ENCODE measurements at regions not wholly inside any gene's neighbourhood (a gene's known extent, or its start where the extent isn't known, plus 50 kb on each side); places are given as distances from the start of the nearest gene placed in this dataset.

GRCh38 chr2:74739129-74739528 is 85.1 kb downstream of the SEMA4F start:
- Histone ChIP-seq H3K36me3 (replicated peaks; ENCODE audit: insufficient read depth, low read depth) (no peaks in the 10 kb centered on the region), H3K9me2 (replicated peaks; ENCODE audit: insufficient read depth) (peaks cover 3% of the 10 kb centered on the region), H3K4me2 (no peak overlapping the region), H3K27ac (no peak overlapping the region), H3K79me2 (no peaks in the 10 kb centered on the region), H4K20me1 (ENCODE audit: insufficient read depth, poor library complexity, severe bottlenecking) (no peaks in the 10 kb centered on the region), H3K4me1 (ENCODE audit: insufficient read depth) (peaks cover 5% of the 10 kb centered on the region), H2AFZ (no peak overlapping the region), H3K4me3 (no peak overlapping the region), H3K27me3 (no peaks in the 10 kb centered on the region), H3K9me3 (ENCODE audit: low read depth) (no peaks in the 10 kb centered on the region)
- DNase-seq (ENCODE audit: low spot score): no peak
- no peak for TF ChIP-seq EZH2phosphoT487 (IDR thresholded peaks at IDR 0.05; ENCODE audit: low read depth, severe bottlenecking, unreplicated experiment)
- no peak for TF ChIP-seq CTCF (IDR thresholded peaks at IDR 0.05; ENCODE audit: poor library complexity)
- TF ChIP-seq EZH2 (IDR thresholded peaks at IDR 0.05; ENCODE audit: borderline replicate concordance): no peak

- no peak for DNase-seq (ENCODE audit: low spot score)
- Histone ChIP-seq H3K27ac (peak overlapping the region; percentile 55), H3K4me1 (ENCODE audit: insufficient read depth) (peaks cover 5% of the 10 kb centered on the region), H3K79me2 (no peaks in the 10 kb centered on the region), H3K27me3 (no peaks in the 10 kb centered on the region), H3K4me2 (no peak overlapping the region), H3K36me3 (replicated peaks; ENCODE audit: insufficient read depth, low read depth) (no peaks in the 10 kb centered on the region), H3K9me3 (ENCODE audit: low read depth) (no peaks in the 10 kb centered on the region), H2AFZ (no peak overlapping the region), H4K20me1 (ENCODE audit: insufficient read depth, poor library complexity, severe bottlenecking) (no peaks in the 10 kb centered on the region), H3K9me2 (replicated peaks; ENCODE audit: insufficient read depth) (peaks cover 3% of the 10 kb centered on the region), H3K4me3 (no peak overlapping the region)
- TF ChIP-seq EZH2phosphoT487 (IDR thresholded peaks at IDR 0.05; ENCODE audit: low read depth, severe bottlenecking, unreplicated experiment) (no peak), EZH2 (IDR thresholded peaks at IDR 0.05; ENCODE audit: borderline replicate concordance) (no peak), CTCF (IDR thresholded peaks at IDR 0.05; ENCODE audit: poor library complexity) (no peak)
- 70% methylated on average over 4 of the region's 4 CpGs for WGBS (ENCODE audit: low lambda C conversion rate, missing lambda C conversion rate)
Measured at GRCh38 chr2:74739733-74740241, 85.7 kb downstream of the SEMA4F start.

GRCh38 chr2:74740395-74740740 is 86.3 kb downstream of the SEMA4F start:
- no peak overlapping the region for H3K4me2 ChIP-seq
- no peaks in the 10 kb centered on the region for H3K79me2 ChIP-seq
- no peaks in the 10 kb centered on the region for H4K20me1 ChIP-seq (ENCODE audit: insufficient read depth, poor library complexity, severe bottlenecking)
- H2AFZ ChIP-seq: no peak overlapping the region
- DNase-seq (ENCODE audit: low spot score): no peak
- H3K9me3 ChIP-seq (ENCODE audit: low read depth): no peaks in the 10 kb centered on the region
- peaks cover 3% of the 10 kb centered on the region for H3K9me2 ChIP-seq (replicated peaks; ENCODE audit: insufficient read depth)
- peak overlapping the region; percentile 55 for H3K27ac ChIP-seq
- 62% methylated on average over 3 of the region's 3 CpGs for WGBS (ENCODE audit: low lambda C conversion rate, missing lambda C conversion rate)
- no peaks in the 10 kb centered on the region for H3K27me3 ChIP-seq
- H3K36me3 ChIP-seq (replicated peaks; ENCODE audit: insufficient read depth, low read depth): no peaks in the 10 kb centered on the region
- no peak overlapping the region for H3K4me3 ChIP-seq
- H3K4me1 ChIP-seq (ENCODE audit: insufficient read depth): peaks cover 5% of the 10 kb centered on the region
- TF ChIP-seq EZH2 (IDR thresholded peaks at IDR 0.05; ENCODE audit: borderline replicate concordance) (no peak), CTCF (IDR thresholded peaks at IDR 0.05; ENCODE audit: poor library complexity) (no peak), EZH2phosphoT487 (IDR thresholded peaks at IDR 0.05; ENCODE audit: low read depth, severe bottlenecking, unreplicated experiment) (no peak)
